GM18867 (cell line): ENCODE measurements at regions not wholly inside any gene's neighbourhood (a gene's known extent, or its start where the extent isn't known, plus 50 kb on each side); places are given as distances from the start of the nearest gene placed in this dataset.

Experiments used
- ATAC-seq: cut with Tn5 transposase; IDR thresholded peaks from one replicate; pipeline ENCODE4 v1.9.1; 2021; ENCODE audit warnings: mild to moderate bottlenecking, moderate library complexity; ENCODE audit not compliant: unreplicated experiment

DNA sequence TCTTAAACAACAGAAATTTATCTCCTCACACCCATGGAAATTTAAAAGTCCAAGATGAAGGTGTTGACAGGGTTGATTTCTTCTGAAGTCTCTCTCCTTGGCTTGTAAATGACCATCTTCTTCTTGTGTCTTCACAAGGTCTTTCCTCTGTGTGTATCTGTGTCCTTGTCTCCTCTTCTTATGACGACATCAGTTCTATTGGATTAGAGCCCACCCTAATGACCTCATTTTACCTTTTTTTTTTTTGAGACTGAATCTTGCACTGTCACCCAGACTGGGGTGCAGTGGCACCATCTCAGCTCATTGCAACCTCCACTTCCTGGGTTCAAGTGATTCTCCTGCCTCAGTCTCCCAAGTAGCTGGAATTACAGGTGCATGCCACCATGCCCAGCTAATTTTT is 429.0 kb upstream of the CDH5 start:
- no peak for ATAC-seq

DNA sequence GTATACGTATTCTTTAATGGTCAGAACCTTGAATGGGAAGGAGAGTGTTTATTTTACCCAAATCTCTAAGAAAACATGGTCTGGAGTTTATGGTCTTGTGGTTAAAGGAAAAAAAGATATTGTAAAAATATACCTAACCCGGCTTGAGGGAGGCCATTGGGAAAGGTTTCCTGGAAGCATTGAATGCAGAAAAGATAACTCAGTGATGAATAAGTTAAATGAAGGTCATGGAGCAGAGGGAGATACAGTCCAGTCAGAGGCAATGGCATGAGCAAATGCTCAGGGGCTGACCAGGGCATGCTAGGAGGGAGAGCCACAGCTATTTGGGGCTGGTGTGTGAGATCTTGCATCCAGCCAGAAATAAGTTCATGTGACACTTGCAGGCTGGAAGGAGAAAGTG is 430.4 kb upstream of the CDH5 start:
- no peak for ATAC-seq

DNA sequence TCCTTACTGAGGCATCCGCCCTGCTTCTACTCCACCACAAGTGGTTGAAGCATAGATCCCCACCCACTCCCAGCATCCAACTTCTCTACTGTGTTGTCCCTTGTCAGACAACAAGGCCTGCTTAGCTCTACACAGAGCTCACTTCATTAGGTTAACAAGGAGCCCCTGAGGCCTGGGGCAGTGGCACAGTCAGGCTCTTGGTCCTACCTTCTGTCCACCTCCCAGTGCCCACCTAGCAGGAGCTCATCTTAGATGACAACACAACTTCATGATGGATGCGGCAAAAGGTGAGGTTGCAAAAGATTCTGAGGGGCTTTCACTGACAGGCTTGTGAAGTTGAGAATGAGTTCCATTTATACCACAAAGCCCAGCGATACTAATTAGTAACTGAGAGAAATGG is 432.0 kb upstream of the CDH5 start:
- no peak for ATAC-seq

DNA sequence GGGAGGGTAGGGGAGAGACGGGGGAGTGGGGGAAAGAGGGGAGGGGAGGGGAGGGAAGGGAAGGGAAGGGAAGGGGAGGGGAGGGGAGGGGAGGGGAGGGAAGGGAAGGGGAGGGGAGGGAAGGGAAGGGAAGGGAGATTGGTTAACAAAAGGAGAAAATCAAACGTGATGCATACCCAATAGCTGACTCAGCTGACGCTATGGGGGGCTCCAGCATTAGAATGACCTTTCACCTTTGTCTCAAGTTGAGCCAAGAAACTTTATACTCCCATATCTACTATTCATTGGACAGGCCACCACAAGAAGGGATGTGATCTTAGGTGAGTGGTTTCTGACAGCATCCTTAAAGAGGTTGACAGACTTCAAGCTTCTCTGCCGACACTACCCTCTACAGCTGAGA is 432.8 kb upstream of the CDH5 start:
- ATAC-seq: no peak

DNA sequence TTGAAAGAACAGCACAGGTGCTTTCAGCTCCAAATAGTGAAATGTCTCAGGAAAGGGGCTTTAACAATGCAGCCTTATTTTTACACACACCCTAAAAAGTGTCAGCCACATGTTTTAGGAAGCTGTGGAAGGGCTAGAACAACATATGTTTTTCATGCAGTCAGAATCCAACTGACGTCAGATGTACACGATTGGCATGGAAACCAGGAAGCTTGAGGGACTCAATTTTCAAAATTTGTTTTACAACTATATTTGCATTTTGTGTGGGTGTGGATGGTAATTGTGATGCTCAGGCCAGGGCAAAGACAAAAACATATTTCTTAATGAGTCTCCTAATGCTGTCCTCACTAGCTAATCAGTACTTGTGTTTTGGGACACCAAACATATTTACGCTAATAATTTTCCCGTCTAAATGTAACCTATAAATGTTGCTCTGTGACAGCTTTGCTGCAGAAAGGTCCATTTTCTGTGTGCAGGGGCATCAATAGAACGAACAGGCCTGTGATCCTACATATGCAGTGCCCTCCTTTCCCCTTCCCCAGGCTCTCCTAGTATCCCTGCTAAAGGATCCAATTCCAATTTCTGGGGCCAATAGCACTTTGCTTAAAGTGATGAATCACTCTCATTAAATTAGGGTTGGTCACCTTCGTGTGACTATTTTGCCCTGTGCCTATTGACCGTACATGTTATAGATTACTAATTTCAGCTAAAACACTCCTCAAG is 434.0 kb upstream of the CDH5 start:
- no peak for ATAC-seq

DNA sequence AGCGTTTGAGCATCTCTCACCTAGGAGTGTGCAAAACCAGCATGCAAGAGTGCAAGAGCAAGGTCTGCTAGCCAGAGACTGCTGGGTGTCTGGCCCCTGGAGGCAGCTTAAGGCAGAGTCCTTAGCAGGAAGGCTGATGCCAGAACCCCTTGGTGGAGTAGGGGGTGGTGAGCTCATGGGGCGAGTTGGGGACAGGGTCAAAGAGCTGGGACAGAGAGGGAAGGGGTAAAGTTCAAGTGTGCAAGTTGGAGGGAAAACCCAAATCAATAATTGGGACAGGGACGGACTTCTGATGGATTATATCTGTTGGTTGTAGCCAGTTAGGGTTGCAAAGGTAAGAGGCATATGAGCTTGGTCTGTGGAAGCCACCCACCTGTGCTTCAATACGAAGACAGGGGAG is 443.6 kb upstream of the CDH5 start:
- no peak for ATAC-seq

DNA sequence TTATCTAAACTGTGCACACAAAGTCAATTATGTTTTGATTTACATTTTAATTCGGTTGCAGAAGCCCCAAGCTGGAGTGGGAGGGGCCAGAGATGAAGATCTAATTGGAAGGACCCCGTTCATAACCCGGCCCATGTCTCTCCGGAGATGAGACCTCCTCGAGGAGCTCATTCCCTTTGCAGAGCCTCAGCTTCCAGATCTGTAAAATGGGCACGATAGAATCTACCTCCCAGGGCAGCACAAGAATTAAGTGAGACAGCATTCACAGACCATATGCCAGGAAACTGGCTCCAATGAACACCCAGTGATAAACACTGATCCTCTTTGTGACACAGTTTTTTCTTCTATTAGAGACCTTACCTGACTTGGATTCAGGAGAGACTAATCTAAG is 446.5 kb upstream of the CDH5 start:
- ATAC-seq: no peak

DNA sequence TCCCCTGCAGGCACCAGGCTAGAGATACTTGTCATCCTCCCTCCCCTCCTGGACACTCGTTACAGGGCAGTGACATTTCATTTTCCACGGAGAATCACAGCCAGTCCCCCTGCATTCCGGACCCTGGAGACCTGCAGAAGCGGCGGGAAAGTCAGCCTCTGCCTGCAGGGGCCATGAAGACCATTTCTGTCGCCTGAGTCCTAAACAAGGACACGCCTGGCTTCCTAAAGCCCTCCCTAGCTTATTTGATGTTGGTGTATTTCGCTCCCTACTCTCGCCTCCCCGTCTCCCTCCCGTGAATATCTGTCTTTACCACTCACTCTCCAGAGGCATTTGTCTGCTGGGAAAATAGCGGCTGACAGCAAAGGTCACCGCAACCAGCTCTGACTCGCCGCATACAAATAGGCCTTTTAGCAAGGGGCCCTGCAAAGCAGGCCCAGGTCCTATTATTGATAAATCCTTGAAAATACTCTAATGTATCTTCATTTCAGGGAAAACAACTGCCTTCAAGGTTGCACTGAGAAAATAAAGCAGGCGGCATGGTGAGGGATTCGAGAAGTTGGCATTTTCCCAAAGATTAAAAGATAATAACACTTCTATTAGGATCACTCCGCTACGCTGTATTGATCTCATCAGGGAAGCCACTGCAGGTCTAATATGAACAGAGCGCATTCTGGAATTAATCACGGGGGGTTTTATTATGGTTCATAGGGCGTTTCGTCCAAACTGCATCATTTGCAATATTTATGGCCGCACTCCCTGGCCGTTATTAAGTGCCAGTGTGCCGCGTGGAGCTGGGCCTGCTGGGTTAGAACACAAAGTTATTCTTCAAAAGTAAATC is 447.1 kb upstream of the CDH5 start:
- no peak for ATAC-seq

DNA sequence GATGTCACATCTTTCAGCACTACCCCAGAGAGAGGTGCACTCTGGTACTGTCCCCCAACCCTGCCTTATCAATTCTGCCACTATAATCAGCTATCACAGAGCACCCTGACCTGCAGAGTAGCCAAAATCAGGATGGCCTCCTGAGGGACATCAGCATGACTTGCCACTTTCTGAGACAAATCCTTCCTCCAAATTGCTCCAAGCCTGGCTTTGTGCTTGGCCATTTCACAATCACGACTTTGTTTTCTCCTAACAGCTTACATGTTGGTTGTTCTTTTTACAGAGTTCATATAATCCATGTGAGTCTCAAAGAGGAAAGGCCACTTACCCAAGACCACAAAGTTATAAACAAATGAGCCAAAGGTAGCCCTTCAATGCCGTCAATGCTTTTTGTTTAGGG is 449.0 kb upstream of the CDH5 start:
- no peak for ATAC-seq

DNA sequence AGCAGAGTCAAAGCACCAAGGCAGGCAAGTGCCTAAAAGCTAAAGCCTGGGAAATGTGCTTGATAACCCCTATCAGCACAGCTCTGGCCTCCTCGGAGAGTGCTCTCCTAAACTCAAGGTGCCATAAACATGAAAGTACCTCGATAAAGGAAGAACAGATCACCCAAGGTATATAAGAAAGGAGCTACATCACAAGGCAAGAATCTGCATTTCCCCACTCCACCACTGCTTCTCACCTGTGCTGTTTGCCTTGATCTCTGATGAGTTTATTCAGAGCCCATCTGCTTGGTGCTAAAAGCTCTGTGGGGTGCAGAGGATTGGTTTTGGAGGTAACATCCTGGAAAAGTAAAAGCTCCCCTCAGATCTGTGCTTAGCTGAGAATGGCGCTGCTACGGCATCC is 449.5 kb upstream of the CDH5 start:
- no peak for ATAC-seq

DNA sequence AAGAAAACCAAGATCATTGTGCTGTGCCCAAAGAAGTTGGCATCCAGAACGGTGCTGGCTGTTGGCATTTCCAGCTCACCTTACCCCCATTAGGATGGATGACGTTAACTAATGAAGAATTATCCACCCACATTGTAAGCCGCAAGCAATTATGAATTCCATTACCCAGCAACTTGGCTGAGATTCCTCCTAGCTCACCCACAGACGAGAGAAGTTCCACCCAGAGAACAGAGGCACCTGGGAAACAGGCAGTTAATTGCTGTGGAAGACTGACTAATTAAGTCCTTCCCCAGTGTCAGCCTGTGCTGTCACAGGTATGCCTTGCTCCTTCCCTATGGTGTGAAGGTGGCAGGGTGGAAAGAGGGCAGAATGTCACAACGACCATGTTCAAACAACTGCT is 456.2 kb upstream of the CDH5 start:
- no peak for ATAC-seq

DNA sequence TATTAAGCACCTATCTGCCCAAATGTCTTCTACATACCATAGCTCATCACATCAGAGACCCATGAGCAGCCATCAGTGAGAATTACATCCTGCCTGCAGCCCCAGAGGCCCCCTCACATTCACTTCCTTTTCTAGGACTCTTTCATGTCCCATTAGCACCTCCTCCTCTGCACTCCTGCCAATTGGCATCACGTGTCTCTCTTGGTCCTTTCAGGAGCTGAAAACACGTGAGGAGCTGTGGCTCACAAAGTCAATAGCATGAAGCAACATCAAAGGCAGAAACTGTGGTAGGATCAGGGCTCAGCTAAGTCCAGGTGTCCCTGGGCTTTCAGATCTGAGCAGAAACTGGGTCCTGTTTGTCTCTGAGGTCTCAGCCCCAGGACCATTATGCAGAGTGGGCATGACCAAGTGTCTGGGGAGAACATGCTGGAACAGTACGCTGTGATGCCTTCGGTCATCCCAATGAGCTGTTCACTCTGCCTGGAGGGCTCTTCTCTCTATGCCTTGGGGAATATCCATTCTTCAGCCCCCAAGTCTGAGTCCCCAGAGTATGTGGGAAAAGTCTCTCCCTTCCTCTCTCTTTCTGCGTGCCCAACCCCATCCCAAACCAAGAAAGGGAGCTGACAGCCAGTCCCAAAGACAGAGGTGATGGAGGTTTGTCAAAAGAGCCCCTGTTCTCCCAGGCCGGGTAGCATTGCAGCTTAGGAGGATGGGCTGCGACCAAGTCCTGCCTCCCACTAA is 457.0 kb upstream of the CDH5 start:
- ATAC-seq: no peak

DNA sequence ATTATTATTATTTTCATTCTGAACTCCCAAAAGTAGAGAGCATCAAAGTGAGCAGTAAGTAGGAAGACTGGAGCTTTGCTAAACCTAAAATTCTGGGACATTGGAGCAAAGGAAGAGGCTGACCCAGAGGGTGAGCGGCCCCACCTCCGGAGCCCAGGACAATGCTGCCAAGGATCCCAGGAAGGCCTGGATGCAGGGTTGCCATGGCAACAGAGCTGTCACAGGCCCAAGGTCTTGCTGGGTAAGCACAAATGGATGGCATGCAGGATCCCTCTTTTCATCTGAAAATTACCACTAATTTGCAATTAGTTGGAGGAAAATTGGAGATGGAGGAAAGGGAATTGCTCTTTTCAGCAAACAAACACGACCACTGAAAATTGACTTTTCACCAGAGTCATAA is 457.9 kb upstream of the CDH5 start:
- no peak for ATAC-seq

DNA sequence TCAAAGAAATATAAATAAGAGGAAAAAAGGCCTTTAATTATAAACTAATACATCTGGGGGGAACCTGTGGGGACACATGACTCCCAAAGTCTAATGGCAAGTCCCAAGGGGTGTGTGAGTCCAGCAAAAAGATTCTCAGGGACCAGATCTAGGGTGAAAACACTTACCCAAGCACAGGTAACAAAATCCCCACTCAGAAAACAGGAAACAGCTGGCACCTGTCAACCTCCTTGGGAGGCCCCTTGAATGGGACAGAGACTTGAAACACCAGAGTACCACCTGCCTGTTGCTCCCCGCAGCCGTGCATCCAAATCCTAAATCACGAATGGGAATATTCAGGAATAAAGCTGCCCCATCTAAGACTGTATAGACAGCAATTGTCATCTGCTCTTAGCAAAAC is 461.2 kb upstream of the CDH5 start:
- ATAC-seq: no peak

DNA sequence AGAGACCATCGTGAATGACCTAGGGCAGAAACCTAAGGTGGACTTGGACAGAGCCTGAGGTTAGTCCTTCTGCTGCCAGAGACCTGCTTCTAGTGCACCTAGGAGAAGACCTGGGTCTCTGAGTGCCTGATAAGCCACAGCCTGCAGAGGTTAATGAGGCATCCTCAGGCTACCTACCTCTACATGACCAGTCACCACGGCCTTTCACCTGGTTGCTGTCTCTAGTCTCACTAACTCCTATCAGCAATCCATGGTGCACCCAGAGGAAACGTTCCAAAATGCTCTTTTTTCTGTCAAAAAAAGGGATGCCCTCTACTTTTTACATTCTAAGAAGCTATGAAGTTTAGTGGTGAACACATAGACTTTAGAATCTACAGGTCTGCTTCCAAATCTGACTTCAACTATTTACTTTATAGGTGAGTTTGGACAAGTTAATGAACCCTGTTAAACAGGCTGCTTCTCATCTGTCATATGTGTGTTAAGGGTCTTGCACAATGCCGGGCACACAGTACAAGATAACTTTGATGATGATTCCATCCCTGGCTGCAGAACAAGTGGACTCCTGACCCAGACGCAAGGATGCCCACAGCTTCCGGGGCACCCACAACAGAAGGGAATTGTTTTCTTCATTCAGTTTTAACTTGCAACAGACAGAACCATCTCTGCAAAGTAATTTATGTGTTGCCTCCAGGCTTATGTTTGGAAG is 469.9 kb upstream of the CDH5 start:
- no peak for ATAC-seq

DNA sequence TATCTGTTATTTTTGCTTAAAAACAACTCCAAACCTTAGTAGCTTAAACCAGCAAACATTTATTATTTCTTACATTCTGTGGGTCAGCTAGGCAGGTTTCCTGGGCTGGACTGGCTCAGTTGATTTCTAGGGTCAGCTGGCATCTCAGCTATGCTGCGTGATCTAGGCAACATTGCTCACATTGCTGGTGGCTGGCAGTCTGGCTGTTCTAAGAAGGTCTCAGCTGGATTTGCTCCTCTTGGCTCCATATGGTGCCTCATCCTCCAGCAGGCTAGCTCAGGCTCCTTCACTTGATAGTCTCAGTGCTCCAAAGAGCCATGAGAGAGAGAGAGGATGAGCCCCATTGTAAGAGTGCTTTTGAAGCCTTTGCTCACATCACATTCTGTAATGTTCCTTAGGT is 470.6 kb upstream of the CDH5 start:
- ATAC-seq: no peak

DNA sequence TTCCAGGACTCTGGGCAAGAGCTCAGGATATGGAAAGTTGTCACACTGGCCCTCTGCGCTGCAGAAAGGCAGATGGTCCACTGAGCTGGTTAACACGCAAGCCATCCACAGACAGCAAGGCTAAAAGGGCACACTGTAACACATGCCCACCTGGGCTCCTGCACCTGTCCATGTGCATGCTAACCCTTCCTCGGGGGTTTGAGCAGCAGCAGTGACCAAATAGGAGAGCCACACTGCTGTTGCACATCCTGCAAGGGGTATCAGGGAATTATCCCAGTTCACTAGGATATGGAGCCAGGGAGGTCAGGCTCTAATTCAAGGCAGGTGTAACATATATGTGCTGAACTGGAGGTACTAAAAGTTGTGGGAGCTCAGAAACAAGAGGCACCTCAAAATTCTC is 471.0 kb upstream of the CDH5 start:
- ATAC-seq: no peak

DNA sequence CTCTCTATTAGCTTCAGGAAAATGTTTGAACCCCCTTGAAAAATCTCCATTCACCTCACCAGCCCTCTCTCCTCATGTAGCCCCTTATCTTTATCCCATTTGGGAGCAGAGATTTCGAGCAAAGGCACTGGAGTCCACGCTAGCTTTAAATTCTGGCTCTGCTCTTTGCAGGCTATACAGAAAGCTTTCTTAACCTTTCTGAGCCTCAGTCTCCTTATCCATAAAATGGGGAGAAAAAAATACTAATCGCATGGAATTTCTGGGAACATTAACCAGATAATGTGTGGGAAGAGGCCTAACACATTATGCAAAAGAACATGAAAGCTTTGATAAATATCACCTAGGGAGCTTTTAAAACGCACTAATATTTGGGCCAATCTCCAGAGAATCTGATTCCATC is 476.3 kb upstream of the CDH5 start:
- no peak for ATAC-seq

DNA sequence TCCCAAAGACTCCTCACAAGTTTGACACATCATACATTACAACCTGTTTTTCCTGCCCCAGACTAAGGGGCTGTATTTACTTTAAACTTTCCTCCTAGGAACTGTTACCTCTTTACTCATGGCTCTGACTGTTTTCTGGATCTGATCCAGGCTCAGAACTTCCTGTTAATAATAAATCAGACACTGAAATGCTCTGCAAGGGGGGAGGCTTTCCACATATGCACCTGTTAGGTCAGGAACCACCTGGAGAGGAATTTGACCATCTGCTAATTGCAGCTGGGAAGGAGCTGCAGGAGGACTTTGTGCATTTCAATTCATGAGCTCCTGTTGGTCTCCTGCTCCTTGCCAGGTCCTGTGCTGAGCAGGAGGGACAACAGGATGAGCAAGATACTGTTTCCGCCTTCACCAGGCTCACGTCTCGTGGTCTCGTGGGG is 476.9 kb upstream of the CDH5 start:
- ATAC-seq: no peak

DNA sequence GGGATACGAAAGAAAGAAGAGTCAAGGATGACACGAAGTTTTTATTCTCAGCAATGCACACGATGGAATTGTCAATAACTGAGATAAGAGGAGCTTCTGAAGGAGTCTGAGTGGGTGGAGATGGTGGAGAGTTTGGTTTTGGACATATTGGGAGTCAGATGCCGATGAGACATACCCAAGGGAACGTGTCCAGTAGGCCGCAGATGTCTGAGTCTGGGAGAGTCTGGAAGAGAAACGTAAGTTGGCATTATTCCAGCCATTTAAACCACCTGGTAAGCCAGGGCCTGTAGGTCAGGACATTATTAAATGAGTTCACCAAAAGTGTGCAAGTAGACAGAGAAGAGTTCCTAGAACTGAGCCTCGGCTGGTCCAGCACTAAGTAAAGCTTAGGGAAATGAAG is 478.3 kb upstream of the CDH5 start:
- no peak for ATAC-seq

DNA sequence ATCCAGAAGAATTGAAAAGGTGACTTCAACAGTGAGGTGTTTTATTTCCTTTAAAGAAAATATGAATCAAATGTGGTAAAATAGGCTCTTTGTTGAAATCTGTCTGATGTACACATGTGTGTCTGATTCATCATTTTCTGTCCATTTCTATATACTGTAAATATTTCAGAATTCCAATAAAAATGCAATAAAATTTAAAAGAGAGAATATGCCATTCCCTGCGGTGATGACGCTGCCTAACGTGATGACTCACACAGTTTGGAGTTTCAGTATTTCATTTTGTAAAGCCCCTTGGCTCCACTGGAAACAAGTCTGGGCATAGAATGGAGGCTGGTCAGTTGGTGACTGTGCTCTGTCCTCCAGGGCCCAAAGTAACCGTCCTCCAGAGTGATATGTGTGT is 482.5 kb upstream of the CDH5 start:
- ATAC-seq: no peak
